Activated B cell treated with CpG ODN at 0.5 μM for 24 hours (primary cell): ENCODE measurements at regions not wholly inside any gene's neighbourhood (a gene's known extent, or its start where the extent isn't known, plus 50 kb on each side); places are given as distances from the start of the nearest gene placed in this dataset.
"Not testable (repeated sequence)": the region's sequence is repeated elsewhere in the genome, so short reads cannot be mapped to it uniquely, and the experiment has no call there.

ENCODE experiments used
- ATAC-seq: fragments of 200-7000 bp; cut with Tn5 transposase; one replicate; pipeline ENCODE4 v1.10.0; 2021; ENCODE audit warnings: low read depth, mild to moderate bottlenecking, moderate library complexity
- CTCF ChIA-PET: fragments of 350-600 bp; sonication (Branson Sonifier 250); formaldehyde crosslinking; loops from one replicate; lab custom pipeline; 2021; ENCODE audit warnings: antibody characterized with exemption; lab: Charles Lee
- POLR2A ChIA-PET: fragments of 350-600 bp; sonication (Branson Sonifier 250); formaldehyde crosslinking; loops from one replicate; lab custom pipeline; 2021; ENCODE audit warnings: antibody characterized with exemption; lab: Charles Lee
- DNase-seq: peaks from one replicate; pipeline ENCODE4 v3.0.0; 2022
- H3K27ac Mint-ChIP-seq: one replicate; pipeline ENCODE4 v1.8.0; 2020; ENCODE audit warnings: mixed read lengths
- H3K27me3 Mint-ChIP-seq: one replicate; pipeline ENCODE4 v1.8.0; 2021; ENCODE audit warnings: mixed read lengths
- H3K36me3 Mint-ChIP-seq: one replicate; pipeline ENCODE4 v1.8.0; 2021; ENCODE audit warnings: low read depth, mixed read lengths
- H3K4me1 Mint-ChIP-seq: one replicate; pipeline ENCODE4 v1.8.0; 2021; ENCODE audit warnings: mixed read lengths
- H3K4me3 Mint-ChIP-seq: one replicate; pipeline ENCODE4 v1.8.0; 2020; ENCODE audit warnings: mild to moderate bottlenecking, mixed read lengths
- H3K9me3 Mint-ChIP-seq: one replicate; pipeline ENCODE4 v1.8.0; 2020; ENCODE audit warnings: mixed read lengths
- CTCF ChIP-seq: fragments of 200-600 bp; IDR thresholded peaks from one replicate; pipeline ENCODE4 v1.8.0; 2022; ENCODE audit warnings: antibody characterized with exemption, mild to moderate bottlenecking
- intact Hi-C: fragments of 100-400 bp; cut with micrococcal nuclease; formaldehyde crosslinking; loops from one replicate; pipeline ENCODE4 v1.15.1; 2024

GRCh38 chr6:168240160-168240559 lies 79.4 kb downstream of the DACT2 start:
- H3K27me3 Mint-ChIP-seq: peaks cover 3% of the 10 kb centered on the region
- ATAC-seq (no peak), DNase-seq (no peak)
- no peaks in the 10 kb centered on the region for H3K36me3 Mint-ChIP-seq
- TF ChIP-seq CTCF: no peak
- H3K4me1 Mint-ChIP-seq: no peaks in the 10 kb centered on the region
- CTCF ChIA-PET: no interaction called here
- H3K4me3 Mint-ChIP-seq: no peak overlapping the region
- no peak overlapping the region for H3K27ac Mint-ChIP-seq
- POLR2A ChIA-PET: no interaction called here
- intact Hi-C loops: no loop called here
- H3K9me3 Mint-ChIP-seq: no peaks in the 10 kb centered on the region

- CTCF ChIA-PET: no interaction called here
- peaks cover 3% of the 10 kb centered on the region for H3K27me3 Mint-ChIP-seq
- DNase-seq (no peak), ATAC-seq (no peak)
- no peaks in the 10 kb centered on the region for H3K9me3 Mint-ChIP-seq
- H3K4me3 Mint-ChIP-seq: no peak overlapping the region
- POLR2A ChIA-PET: no interaction called here
- no peaks in the 10 kb centered on the region for H3K36me3 Mint-ChIP-seq
- no peak for TF ChIP-seq CTCF
- H3K27ac Mint-ChIP-seq: no peak overlapping the region
- intact Hi-C loops: no loop called here
- no peaks in the 10 kb centered on the region for H3K4me1 Mint-ChIP-seq
These were observed 80.4 kb downstream of the DACT2 start for GRCh38 chr6:168239044-168239773.

GRCh38 chr6:168238159-168238909 lies 81.2 kb downstream of the DACT2 start:
- H3K9me3 Mint-ChIP-seq: no peaks in the 10 kb centered on the region
- ChIA-PET CTCF (no interaction called here), POLR2A (no interaction called here)
- H3K4me1 Mint-ChIP-seq: no peaks in the 10 kb centered on the region
- H3K27ac Mint-ChIP-seq: no peak overlapping the region
- no peaks in the 10 kb centered on the region for H3K36me3 Mint-ChIP-seq
- H3K27me3 Mint-ChIP-seq: peaks cover 3% of the 10 kb centered on the region
- no peak for DNase-seq
- intact Hi-C loops: no loop called here
- ATAC-seq: no peak
- H3K4me3 Mint-ChIP-seq: no peak overlapping the region
- TF ChIP-seq CTCF: no peak

GRCh38 chr6:168233875-168234213 lies 85.7 kb downstream of the DACT2 start:
- H3K27ac Mint-ChIP-seq, CTCF ChIA-PET, ATAC-seq, H3K4me1 Mint-ChIP-seq, intact Hi-C loops, H3K27me3 Mint-ChIP-seq, H3K36me3 Mint-ChIP-seq, H3K4me3 Mint-ChIP-seq, DNase-seq, H3K9me3 Mint-ChIP-seq, POLR2A ChIA-PET: not testable (repeated sequence)

- Mint-ChIP-seq H3K4me3 (no peak overlapping the region), H3K27ac (no peak overlapping the region), H3K9me3 (no peaks in the 10 kb centered on the region), H3K36me3 (no peaks in the 10 kb centered on the region), H3K4me1 (no peaks in the 10 kb centered on the region), H3K27me3 (no peaks in the 10 kb centered on the region)
- CTCF ChIA-PET: no interaction called here
- DNase-seq (no peak), ATAC-seq (no peak)
- intact Hi-C loops: no loop called here
- TF ChIP-seq CTCF: no peak
- POLR2A ChIA-PET: no interaction called here
These were observed 86.3 kb downstream of the DACT2 start for GRCh38 chr6:168232989-168233874.
